Activated naive CD8-positive, alpha-beta T cell treated with anti-CD3 and anti-CD28 coated beads for 36 hours (primary cell): ENCODE measurements at regions not wholly inside any gene's neighbourhood (a gene's known extent, or its start where the extent isn't known, plus 50 kb on each side); places are given as distances from the start of the nearest gene placed in this dataset.

Experiments
- DNase-seq: peaks from one replicate; pipeline ENCODE4 v3.0.0; 2021
- H3K27ac Mint-ChIP-seq: one replicate; pipeline ENCODE4 v1.8.0; 2022; ENCODE audit warnings: mild to moderate bottlenecking, moderate library complexity, mixed read lengths
- H3K27me3 Mint-ChIP-seq: one replicate; pipeline ENCODE4 v1.8.0; 2022; ENCODE audit warnings: mild to moderate bottlenecking, mixed read lengths
- H3K36me3 Mint-ChIP-seq: one replicate; pipeline ENCODE4 v1.8.0; 2021; ENCODE audit warnings: mild to moderate bottlenecking, mixed read lengths
- H3K4me1 Mint-ChIP-seq: one replicate; pipeline ENCODE4 v1.8.0; 2021; ENCODE audit warnings: mixed read lengths
- H3K4me3 Mint-ChIP-seq: one replicate; pipeline ENCODE4 v1.8.0; 2022; ENCODE audit warnings: mild to moderate bottlenecking, moderate library complexity, mixed read lengths
- H3K9me3 Mint-ChIP-seq: one replicate; pipeline ENCODE4 v1.8.0; 2022; ENCODE audit warnings: mixed read lengths

GRCh38 chr17:77386502-77387192 lies 245.9 kb downstream of the SEC14L1 start:
- no peak for DNase-seq
- Mint-ChIP-seq H3K4me1 (peaks cover 78% of the 10 kb centered on the region), H3K9me3 (no peaks in the 10 kb centered on the region), H3K27ac (no peak overlapping the region), H3K27me3 (no peaks in the 10 kb centered on the region), H3K36me3 (no peaks in the 10 kb centered on the region), H3K4me3 (no peak overlapping the region)

GRCh38 chr17:77387891-77388290 lies 247.1 kb downstream of the SEC14L1 start:
- no peaks in the 10 kb centered on the region for H3K9me3 Mint-ChIP-seq
- no peak overlapping the region for H3K27ac Mint-ChIP-seq
- H3K4me3 Mint-ChIP-seq, result no peak overlapping the region
- DNase-seq, result no peak
- H3K4me1 Mint-ChIP-seq, result peaks cover 77% of the 10 kb centered on the region
- no peaks in the 10 kb centered on the region for H3K36me3 Mint-ChIP-seq
- H3K27me3 Mint-ChIP-seq, result no peaks in the 10 kb centered on the region

- no peaks in the 10 kb centered on the region for H3K27me3 Mint-ChIP-seq
- DNase-seq, result no peak
- peaks cover 76% of the 10 kb centered on the region for H3K4me1 Mint-ChIP-seq
- H3K9me3 Mint-ChIP-seq, result no peaks in the 10 kb centered on the region
- H3K4me3 Mint-ChIP-seq, result peak overlapping the region; percentile 82
- peak overlapping the region; percentile 91 for H3K27ac Mint-ChIP-seq
- no peaks in the 10 kb centered on the region for H3K36me3 Mint-ChIP-seq
Measured at GRCh38 chr17:77388384-77389306, 247.9 kb downstream of the SEC14L1 start.

GRCh38 chr17:77390870-77391269 lies 250.1 kb downstream of the SEC14L1 start:
- Mint-ChIP-seq H3K36me3 (no peaks in the 10 kb centered on the region), H3K27ac (peak overlapping the region; percentile 72), H3K4me3 (peak overlapping the region; percentile 82), H3K27me3 (no peaks in the 10 kb centered on the region), H3K4me1 (peaks cover 74% of the 10 kb centered on the region), H3K9me3 (no peaks in the 10 kb centered on the region)
- no peak for DNase-seq

- no peak for DNase-seq
- peak overlapping the region; percentile 56 for H3K27ac Mint-ChIP-seq
- no peaks in the 10 kb centered on the region for H3K9me3 Mint-ChIP-seq
- H3K4me3 Mint-ChIP-seq, result peak overlapping the region; percentile 54
- H3K4me1 Mint-ChIP-seq, result peaks cover 68% of the 10 kb centered on the region
- H3K27me3 Mint-ChIP-seq, result no peaks in the 10 kb centered on the region
- no peaks in the 10 kb centered on the region for H3K36me3 Mint-ChIP-seq
Measured at GRCh38 chr17:77391668-77392375, 251.1 kb downstream of the SEC14L1 start.

GRCh38 chr17:77392376-77393273 lies 251.9 kb downstream of the SEC14L1 start:
- H3K27ac Mint-ChIP-seq, result peak overlapping the region; percentile 70
- no peak for DNase-seq
- no peaks in the 10 kb centered on the region for H3K9me3 Mint-ChIP-seq
- H3K36me3 Mint-ChIP-seq, result no peaks in the 10 kb centered on the region
- H3K27me3 Mint-ChIP-seq, result no peaks in the 10 kb centered on the region
- H3K4me1 Mint-ChIP-seq, result peaks cover 61% of the 10 kb centered on the region
- H3K4me3 Mint-ChIP-seq, result peak overlapping the region; percentile 53

GRCh38 chr17:77393274-77393600 lies 252.5 kb downstream of the SEC14L1 start:
- Mint-ChIP-seq H3K4me3 (no peak overlapping the region), H3K27me3 (no peaks in the 10 kb centered on the region), H3K4me1 (peaks cover 60% of the 10 kb centered on the region), H3K27ac (no peak overlapping the region), H3K9me3 (no peaks in the 10 kb centered on the region), H3K36me3 (no peaks in the 10 kb centered on the region)
- DNase-seq, result no peak

- peaks cover 59% of the 10 kb centered on the region for H3K4me1 Mint-ChIP-seq
- H3K36me3 Mint-ChIP-seq, result peaks cover 2% of the 10 kb centered on the region
- no peak overlapping the region for H3K4me3 Mint-ChIP-seq
- H3K27ac Mint-ChIP-seq, result no peak overlapping the region
- DNase-seq, result no peak
- H3K9me3 Mint-ChIP-seq, result no peaks in the 10 kb centered on the region
- no peaks in the 10 kb centered on the region for H3K27me3 Mint-ChIP-seq
Measured at GRCh38 chr17:77393867-77394539, 253.2 kb downstream of the SEC14L1 start.

GRCh38 chr17:77394540-77395295 lies 253.9 kb downstream of the SEC14L1 start:
- Mint-ChIP-seq H3K4me1 (peaks cover 58% of the 10 kb centered on the region), H3K27ac (no peak overlapping the region), H3K4me3 (no peak overlapping the region), H3K9me3 (no peaks in the 10 kb centered on the region), H3K27me3 (no peaks in the 10 kb centered on the region), H3K36me3 (peaks cover 2% of the 10 kb centered on the region)
- no peak for DNase-seq

GRCh38 chr17:77395501-77396048 lies 254.8 kb downstream of the SEC14L1 start:
- H3K27me3 Mint-ChIP-seq, result no peaks in the 10 kb centered on the region
- H3K4me3 Mint-ChIP-seq, result no peak overlapping the region
- H3K4me1 Mint-ChIP-seq, result peaks cover 62% of the 10 kb centered on the region
- DNase-seq, result no peak
- H3K36me3 Mint-ChIP-seq, result peaks cover 2% of the 10 kb centered on the region
- no peak overlapping the region for H3K27ac Mint-ChIP-seq
- H3K9me3 Mint-ChIP-seq, result no peaks in the 10 kb centered on the region

- Mint-ChIP-seq H3K9me3 (no peaks in the 10 kb centered on the region), H3K4me3 (no peak overlapping the region), H3K36me3 (peaks cover 2% of the 10 kb centered on the region), H3K27me3 (no peaks in the 10 kb centered on the region), H3K4me1 (peaks cover 61% of the 10 kb centered on the region), H3K27ac (no peak overlapping the region)
- no peak for DNase-seq
Measured at GRCh38 chr17:77396610-77397009, 255.8 kb downstream of the SEC14L1 start.

GRCh38 chr17:77398274-77398673 lies 257.5 kb downstream of the SEC14L1 start:
- DNase-seq, result no peak
- H3K36me3 Mint-ChIP-seq, result peaks cover 8% of the 10 kb centered on the region
- H3K27me3 Mint-ChIP-seq, result no peaks in the 10 kb centered on the region
- no peak overlapping the region for H3K4me3 Mint-ChIP-seq
- no peak overlapping the region for H3K27ac Mint-ChIP-seq
- H3K4me1 Mint-ChIP-seq, result peaks cover 55% of the 10 kb centered on the region
- no peaks in the 10 kb centered on the region for H3K9me3 Mint-ChIP-seq

GRCh38 chr17:77399319-77399957 lies 258.7 kb downstream of the SEC14L1 start:
- peaks cover 8% of the 10 kb centered on the region for H3K36me3 Mint-ChIP-seq
- H3K4me1 Mint-ChIP-seq, result peaks cover 55% of the 10 kb centered on the region
- H3K27me3 Mint-ChIP-seq, result no peaks in the 10 kb centered on the region
- peak overlapping the region; percentile 70 for H3K4me3 Mint-ChIP-seq
- no peaks in the 10 kb centered on the region for H3K9me3 Mint-ChIP-seq
- H3K27ac Mint-ChIP-seq, result peak overlapping the region; percentile 93
- no peak for DNase-seq
